DMS79 (cell line): ENCODE measurements at regions not wholly inside any gene's neighbourhood (a gene's known extent, or its start where the extent isn't known, plus 50 kb on each side); places are given as distances from the start of the nearest gene placed in this dataset.
"Not testable (repeated sequence)": the region's sequence is repeated elsewhere in the genome, so short reads cannot be mapped to it uniquely, and the experiment has no call there.

Source experiments
- DNase-seq: peaks from one replicate; lab custom pipeline; 2025; lab: John Stamatoyannopoulos, UW

GRCh38 chr17:5899496-5900195 lies 170.5 kb upstream of the WSCD1 start:
- no peak for DNase-seq

GRCh38 chr17:5901731-5902130 lies 168.4 kb upstream of the WSCD1 start:
- no peak for DNase-seq

GRCh38 chr17:5902181-5903140 lies 167.7 kb upstream of the WSCD1 start:
- DNase-seq, result no peak

GRCh38 chr17:5911919-5912318 lies 158.3 kb upstream of the WSCD1 start:
- DNase-seq, result no peak

GRCh38 chr17:5913032-5913531 lies 157.1 kb upstream of the WSCD1 start:
- DNase-seq, result no peak

GRCh38 chr17:5913641-5914040 lies 156.5 kb upstream of the WSCD1 start:
- DNase-seq, result no peak

GRCh38 chr17:5915337-5915736 lies 154.8 kb upstream of the WSCD1 start:
- no peak for DNase-seq

- no peak for DNase-seq
Measured at GRCh38 chr17:5919089-5919488, 151.1 kb upstream of the WSCD1 start.

GRCh38 chr17:5921512-5922282 lies 148.5 kb upstream of the WSCD1 start:
- no peak for DNase-seq

- no peak for DNase-seq
Measured at GRCh38 chr17:5922476-5922875, 147.7 kb upstream of the WSCD1 start.

GRCh38 chr17:5929721-5930120 lies 140.5 kb upstream of the WSCD1 start:
- no peak for DNase-seq

GRCh38 chr17:5930555-5930954 lies 139.6 kb upstream of the WSCD1 start:
- DNase-seq, result not testable (repeated sequence)

GRCh38 chr17:5931616-5932015 lies 138.6 kb upstream of the WSCD1 start:
- DNase-seq, result no peak

- no peak for DNase-seq
Measured at GRCh38 chr17:5933430-5933829, 136.7 kb upstream of the WSCD1 start.

- DNase-seq, result no peak
Measured at GRCh38 chr17:5941258-5941657, 128.9 kb upstream of the WSCD1 start.

- DNase-seq, result no peak
Measured at GRCh38 chr17:5942687-5943086, 127.5 kb upstream of the WSCD1 start.

GRCh38 chr17:5943232-5943631 lies 126.9 kb upstream of the WSCD1 start:
- DNase-seq, result no peak

GRCh38 chr17:5943982-5944381 lies 126.2 kb upstream of the WSCD1 start:
- DNase-seq, result no peak

GRCh38 chr17:5947701-5948180 lies 122.4 kb upstream of the WSCD1 start:
- DNase-seq, result no peak

- no peak for DNase-seq
Measured at GRCh38 chr17:5948811-5949210, 121.4 kb upstream of the WSCD1 start.

GRCh38 chr17:5950878-5951277 lies 119.3 kb upstream of the WSCD1 start:
- DNase-seq, result no peak

GRCh38 chr17:5951912-5952311 lies 118.3 kb upstream of the WSCD1 start:
- DNase-seq, result no peak
